K562 (cell line): ENCODE measurements at regions not wholly inside any gene's neighbourhood (a gene's known extent, or its start where the extent isn't known, plus 50 kb on each side); places are given as distances from the start of the nearest gene placed in this dataset.

Source experiments
- ATAC-seq: fragments of 200-7000 bp; cut with Tn5 transposase; 3 replicates; pipeline ENCODE4 v1.9.1; 2020; ENCODE audit warnings: moderate library complexity
- BruUV-seq: library from RNA; stranded (reverse); fragments of 400-500 nt; replicated peaks from 2 replicates; lab custom pipeline; 2021; lab: Mats Ljungman, UMichigan
- CTCF ChIA-PET: fragments of 300-600 bp; formaldehyde crosslinking; extraction: SDS; loops from one replicate; lab custom pipeline; 2021; ENCODE audit warnings: low intra/inter-chr PET ratio; lab: Yijun Ruan, JAX
- POLR2A ChIA-PET: fragments of 300-600, 350-650 bp; sonication (Branson Sonifier 250); formaldehyde crosslinking; extraction: SDS; loops from one replicate; lab custom pipeline; 2021; ENCODE audit warnings: antibody characterized with exemption, inconsistent platforms; lab: Yijun Ruan, JAX
- DNase-seq, 4 experiments: peaks; one replicate each; pipeline versions ENCODE4 v3.0.0 to v3.0.0-alpha.2; 2011 to 2018; ENCODE audit warnings: low spot score in 3 of 4, mixed read lengths in 3 of 4; ENCODE audit errors: extremely low read depth in 1 of 4
- FAIRE-seq: peaks from 2 replicates; lab custom pipeline; 2011; peaks lifted over from hg19 to GRCh38; lab: Jason Lieb, UNC
- H2AFZ ChIP-seq: 2 replicates; pipeline ENCODE4 v1.6.0; 2011; ENCODE audit warnings: low read depth, low read length, control low read depth, inconsistent platforms
- H3K27ac ChIP-seq: fragments of 200-600 bp; 3 replicates; pipeline ENCODE4 v1.8.0; 2011; ENCODE audit warnings: low read depth, mild to moderate bottlenecking, control low read depth, inconsistent platforms, low read length, moderate library complexity, mixed read lengths; ENCODE audit errors: extremely low read depth
- H3K27me3 ChIP-seq, 2 experiments: fragments of 300-600 bp in 1 of 2; 2 replicates in 1 of 2; 3 replicates in 1 of 2; pipeline versions ENCODE4 v1.6.0 to v1.8.0; 2011; ENCODE audit warnings: inconsistent platforms in 2 of 2, low read length in 2 of 2, mild to moderate bottlenecking in 1 of 2, mixed read lengths in 1 of 2, moderate library complexity in 1 of 2; ENCODE audit not compliant: control insufficient read depth in 2 of 2, insufficient read depth in 2 of 2
- H3K36me3 ChIP-seq: fragments of 300-600 bp; 3 replicates; pipeline ENCODE4 v1.8.0; 2011; ENCODE audit warnings: mild to moderate bottlenecking, low read length, inconsistent platforms; ENCODE audit not compliant: control insufficient read depth, insufficient read depth
- H3K4me1 ChIP-seq, 2 experiments: fragments of 200-600 bp in 1 of 2; replicated peaks in 1 of 2; 2 replicates in 1 of 2; 3 replicates in 1 of 2; pipeline versions ENCODE4 v1.5.1 to v1.8.0; 2011; ENCODE audit warnings: inconsistent platforms in 2 of 2, low read length in 2 of 2, mild to moderate bottlenecking in 1 of 2, mixed read lengths in 1 of 2, moderate library complexity in 1 of 2; ENCODE audit not compliant: control insufficient read depth in 2 of 2, insufficient read depth in 2 of 2
- H3K4me2 ChIP-seq: 2 replicates; pipeline ENCODE4 v1.6.1; 2011; ENCODE audit warnings: low read length, control low read depth, inconsistent platforms, mixed read lengths; ENCODE audit not compliant: insufficient read depth
- H3K4me3 ChIP-seq: fragments of 200-600 bp; sonication (generic), shearing (Covaris generic); 2 replicates; pipeline ENCODE4 v1.5.1; 2016; ENCODE audit warnings: control low read depth, inconsistent platforms
- H3K79me2 ChIP-seq: fragments of 200-600 bp; 3 replicates; pipeline ENCODE4 v1.8.0; 2011; ENCODE audit warnings: low read length, inconsistent platforms; ENCODE audit not compliant: control insufficient read depth, insufficient read depth
- H3K9ac ChIP-seq, 2 experiments: 2 replicates each; pipeline versions ENCODE4 v1.6.0 to v1.6.1; 2011; ENCODE audit warnings: low read depth in 2 of 2, low read length in 2 of 2, control low read depth in 1 of 2, inconsistent platforms in 1 of 2, mild to moderate bottlenecking in 1 of 2, mixed read lengths in 1 of 2; ENCODE audit not compliant: insufficient read depth in 1 of 2
- H3K9me1 ChIP-seq: one replicate; pipeline ENCODE4 v1.6.0; 2011; ENCODE audit warnings: inconsistent platforms, mild to moderate bottlenecking, low read length, moderate library complexity; ENCODE audit not compliant: control insufficient read depth, insufficient read depth
- H3K9me3 ChIP-seq: replicated peaks from 2 replicates; pipeline ENCODE4 v1.5.1; 2011; ENCODE audit warnings: low read depth, low read length, inconsistent platforms; ENCODE audit not compliant: control insufficient read depth, insufficient read depth
- H4K20me1 ChIP-seq: replicated peaks from 2 replicates; pipeline ENCODE4 v1.6.1; 2011; ENCODE audit warnings: low read length, inconsistent platforms, mixed read lengths; ENCODE audit not compliant: control insufficient read depth, insufficient read depth
- FUS ChIP-seq: fragments of 200-400 bp; formaldehyde crosslinking; optimal IDR thresholded peaks from 2 replicates; pipeline ENCODE3; 2017; ENCODE audit warnings: low read depth, low read length
- MAFG ChIP-seq: fragments of 450-650 bp; conservative IDR thresholded peaks from 2 replicates; pipeline ENCODE4 v1.6.1; 2016; ENCODE audit warnings: missing genetic modification characterization, missing compliant biosample characterization
- RBM17 ChIP-seq: fragments of 200-400 bp; formaldehyde crosslinking; IDR thresholded peaks from 2 replicates; pipeline ENCODE4 v1.6.1; 2017; ENCODE audit warnings: low read depth, mild to moderate bottlenecking, low read length, borderline replicate concordance
- THRA ChIP-seq: fragments of 450-650 bp; IDR thresholded peaks from 2 replicates; pipeline ENCODE4 v1.6.1; 2017; ENCODE audit warnings: mild to moderate bottlenecking, moderate library complexity
- WGBS: fragments of 100-300 bp; shearing (Covaris generic); methylation state at CpG from one replicate; pipeline ENCODE4 v1.1.6; 2016; ENCODE audit warnings: low coverage, mixed read lengths; ENCODE audit not compliant: insufficient coverage; ENCODE audit errors: missing lambda C conversion rate; 5-methylcytosine and 5-hydroxymethylcytosine counted together
- in situ Hi-C: fragments of 300-500 bp; cut with MboI; formaldehyde crosslinking; loops from 4 replicates; pipeline ENCODE4 v1.15.0; 2018; ENCODE audit warnings: inconsistent platforms, mixed read lengths
- intact Hi-C: fragments of 100-400 bp; cut with micrococcal nuclease; formaldehyde crosslinking; loops from 2 replicates; pipeline ENCODE4 v1.14.2; 2022

DNA sequence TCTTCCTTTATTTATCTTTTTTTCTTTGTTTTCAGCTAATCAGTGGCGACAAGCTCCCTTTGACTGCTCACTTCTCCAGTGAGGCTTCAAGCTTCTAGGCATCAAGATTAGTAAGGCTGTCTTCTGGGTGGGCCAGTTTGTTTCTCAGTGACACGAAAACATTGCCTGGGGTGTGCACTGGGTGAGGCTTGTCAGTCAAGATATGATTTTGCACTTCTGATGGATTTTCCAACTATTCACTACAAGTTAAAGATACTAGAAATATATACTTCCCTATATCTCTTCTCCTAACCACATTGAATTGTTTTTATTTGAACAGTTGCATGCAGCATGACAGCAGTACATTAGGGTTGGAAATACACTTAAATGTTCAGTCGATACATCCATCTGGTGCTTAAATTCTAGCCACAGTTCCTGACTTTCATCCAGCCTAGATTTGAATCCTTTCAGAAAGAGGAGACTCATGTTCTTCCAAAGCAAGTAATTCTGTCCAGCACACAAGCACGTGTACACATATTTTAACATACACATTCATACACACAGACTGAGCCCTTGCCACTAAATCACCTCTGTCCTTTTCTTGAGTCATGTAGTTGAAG is 275.6 kb upstream of the NOVA1 start (continued):
- TF ChIP-seq THRA (no peak), MAFG (no peak)

DNA sequence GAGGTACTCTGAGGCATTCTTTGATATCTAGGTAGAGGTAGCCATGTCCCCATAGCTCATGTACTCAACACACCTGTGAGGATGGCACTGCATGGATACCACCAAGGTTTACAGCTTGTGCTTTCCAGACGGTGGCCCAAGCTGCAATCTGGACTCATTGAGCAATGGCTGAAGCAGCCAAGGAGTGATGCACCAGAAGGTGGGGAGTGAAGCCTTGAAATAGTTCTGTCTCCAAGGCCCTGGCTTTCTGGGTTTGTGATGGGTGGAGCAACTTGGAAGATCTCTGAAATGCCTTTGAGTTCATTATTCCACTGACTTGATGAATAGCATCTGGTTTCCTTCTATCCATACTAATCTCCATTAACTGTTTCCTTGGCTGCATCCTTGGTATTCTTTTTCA is 290.0 kb upstream of the NOVA1 start:
- POLR2A ChIA-PET, result no interaction called here
- intact Hi-C loops, result no loop called here

More for the DNA sequence above, 290.0 kb upstream of the NOVA1 start:
- in situ Hi-C loops, result no loop called here
- H4K20me1 ChIP-seq, result no peaks in the 10 kb centered on the region
- ATAC-seq (no peak), DNase-seq (no peak), FAIRE-seq (no peak)
- CTCF ChIA-PET, result no interaction called here
- H3K27ac ChIP-seq, result no peak overlapping the region
- no TSS peak for BruUV-seq
- no peak overlapping the region for H3K9ac ChIP-seq
- no peaks in the 10 kb centered on the region; the same call in 2 of the 3 replicates for H3K79me2 ChIP-seq
- no peaks in the 10 kb centered on the region for H3K4me1 ChIP-seq
- no peaks in the 10 kb centered on the region for H3K9me3 ChIP-seq
- H2AFZ ChIP-seq, result no peak overlapping the region
- H3K4me3 ChIP-seq, result no peak overlapping the region
- 22% methylated on average over 1 of the region's 1 CpG for WGBS
- no peak overlapping the region for H3K4me2 ChIP-seq
- TF ChIP-seq FUS, result no peak
- no peak for TF ChIP-seq RBM17
- no peaks in the 10 kb centered on the region for H3K36me3 ChIP-seq
- no peaks in the 10 kb centered on the region for H3K27me3 ChIP-seq
- no peaks in the 10 kb centered on the region for H3K9me1 ChIP-seq
